GM23338 (cell line): ENCODE measurements at regions not wholly inside any gene's neighbourhood (a gene's known extent, or its start where the extent isn't known, plus 50 kb on each side); places are given as distances from the start of the nearest gene placed in this dataset.

Experiments
- ATAC-seq: fragments of 200-7000 bp; cut with Tn5 transposase; 3 replicates; pipeline ENCODE4 v1.9.1; 2020
- DNase-seq: peaks from one replicate; pipeline ENCODE4 v3.0.0-alpha.2; 2015; ENCODE audit warnings: low spot score
- H2AFZ ChIP-seq: fragments of 200-600 bp; sonication (generic); 2 replicates; pipeline ENCODE4 v1.8.0; 2016; ENCODE audit warnings: antibody characterized with exemption, mild to moderate bottlenecking, moderate library complexity
- H3F3A ChIP-seq: fragments of 200-600 bp; sonication (generic); replicated peaks from 2 replicates; pipeline ENCODE4 v1.8.0; 2017; ENCODE audit warnings: antibody characterized with exemption, mixed run types, low read depth
- H3K27ac ChIP-seq: fragments of 200-600 bp; sonication (generic); 2 replicates; pipeline ENCODE4 v1.6.1; 2016; ENCODE audit warnings: low read depth
- H3K27me3 ChIP-seq: fragments of 200-600 bp; sonication (generic); 2 replicates; pipeline ENCODE4 v1.8.0; 2016; ENCODE audit warnings: mild to moderate bottlenecking, mixed run types, moderate library complexity; ENCODE audit not compliant: insufficient read depth
- H3K36me3 ChIP-seq: fragments of 200-600 bp; sonication (generic); 2 replicates; pipeline ENCODE4 v1.8.0; 2016; ENCODE audit warnings: mild to moderate bottlenecking; ENCODE audit not compliant: insufficient read depth
- H3K4me1 ChIP-seq: fragments of 200-600 bp; sonication (generic); 2 replicates; pipeline ENCODE4 v1.8.0; 2016; ENCODE audit warnings: mild to moderate bottlenecking, moderate library complexity; ENCODE audit not compliant: insufficient read depth
- H3K4me2 ChIP-seq: fragments of 200-600 bp; sonication (generic); 2 replicates; pipeline ENCODE4 v1.7.1; 2017; ENCODE audit warnings: mixed run types
- H3K4me3 ChIP-seq: fragments of 200-600 bp; sonication (generic); 2 replicates; pipeline ENCODE4 v1.6.1; 2016; ENCODE audit warnings: mixed run types
- H3K79me2 ChIP-seq: fragments of 200-600 bp; sonication (generic); replicated peaks from 2 replicates; pipeline ENCODE4 v1.8.0; 2017; ENCODE audit warnings: mild to moderate bottlenecking; ENCODE audit not compliant: insufficient read depth
- H3K9me2 ChIP-seq: fragments of 200-600 bp; sonication (generic); 2 replicates; pipeline ENCODE4 v1.8.0; 2017; ENCODE audit not compliant: insufficient read depth
- H4K20me1 ChIP-seq: fragments of 200-600 bp; sonication (generic); replicated peaks from 2 replicates; pipeline ENCODE4 v1.8.0; 2017; ENCODE audit warnings: mild to moderate bottlenecking; ENCODE audit not compliant: insufficient read depth
- H3K27ac Mint-ChIP-seq: 2 replicates; pipeline ENCODE4 v1.8.0; 2020; ENCODE audit warnings: inconsistent platforms, mild to moderate bottlenecking, moderate library complexity, mixed read lengths
- H3K27me3 Mint-ChIP-seq: 3 replicates; pipeline ENCODE4 v1.8.0; 2022; ENCODE audit warnings: low read depth, mild to moderate bottlenecking, moderate library complexity, mixed read lengths, inconsistent platforms; ENCODE audit not compliant: insufficient read depth, poor library complexity
- H3K36me3 Mint-ChIP-seq: 3 replicates; pipeline ENCODE4 v1.8.0; 2021; ENCODE audit warnings: low read depth, mild to moderate bottlenecking, inconsistent platforms, moderate library complexity, mixed read lengths
- H3K4me1 Mint-ChIP-seq: 3 replicates; pipeline ENCODE4 v1.8.0; 2020; ENCODE audit warnings: mild to moderate bottlenecking, inconsistent platforms, mixed read lengths
- H3K4me3 Mint-ChIP-seq: 3 replicates; pipeline ENCODE4 v1.8.0; 2021; ENCODE audit warnings: moderate library complexity, mild to moderate bottlenecking, inconsistent platforms, mixed read lengths
- H3K9me3 Mint-ChIP-seq: 3 replicates; pipeline ENCODE4 v1.8.0; 2020; ENCODE audit warnings: moderate library complexity, mild to moderate bottlenecking, inconsistent platforms, mixed read lengths
- CREB1 ChIP-seq: fragments of 250-450 bp; sonication (Bioruptor Pico); IDR thresholded peaks from 2 replicates; pipeline ENCODE4 v1.5.0; 2020; ENCODE audit warnings: low read depth, mild to moderate bottlenecking, moderate library complexity
- EZH2 ChIP-seq: fragments of 200-600 bp; sonication (generic); IDR thresholded peaks from one replicate; pipeline ENCODE4 v1.8.0; 2017; ENCODE audit warnings: antibody characterized with exemption, mild to moderate bottlenecking, low read depth; ENCODE audit not compliant: unreplicated experiment
- EZH2phosphoT487 ChIP-seq: fragments of 200-600 bp; sonication (generic); IDR thresholded peaks from one replicate; pipeline ENCODE4 v1.8.1; 2018; ENCODE audit warnings: antibody characterized with exemption; ENCODE audit not compliant: unreplicated experiment
- JUNB ChIP-seq: IDR thresholded peaks from one replicate; pipeline ENCODE4 v1.6.1; 2016; ENCODE audit warnings: antibody characterized with exemption; ENCODE audit not compliant: unreplicated experiment
- NANOG ChIP-seq: IDR thresholded peaks from 2 replicates; pipeline ENCODE4 v1.6.1; 2016; ENCODE audit warnings: antibody characterized with exemption, borderline replicate concordance
- POLR2AphosphoS5 ChIP-seq: IDR thresholded peaks from 2 replicates; pipeline ENCODE4 v1.6.1; 2016; ENCODE audit warnings: antibody characterized with exemption, low read depth
- REST ChIP-seq: IDR thresholded peaks from one replicate; pipeline ENCODE4 v1.6.1; 2018; ENCODE audit warnings: antibody characterized with exemption; ENCODE audit not compliant: unreplicated experiment
- STAT1 ChIP-seq: IDR thresholded peaks from one replicate; pipeline ENCODE4 v1.6.1; 2016; ENCODE audit warnings: antibody characterized with exemption; ENCODE audit not compliant: unreplicated experiment
- ZNF114 ChIP-seq: fragments of 250-450 bp; sonication (Bioruptor Pico); IDR thresholded peaks from 2 replicates; pipeline ENCODE4 v1.5.0; 2020; ENCODE audit warnings: mild to moderate bottlenecking, moderate library complexity
- ZNF331 ChIP-seq: fragments of 250-450 bp; sonication (Bioruptor Pico); IDR thresholded peaks from 2 replicates; pipeline ENCODE4 v1.5.0; 2020; ENCODE audit warnings: low read depth, mild to moderate bottlenecking, moderate library complexity
- ZNF462 ChIP-seq: fragments of 250-450 bp; sonication (Bioruptor Pico); IDR thresholded peaks from 2 replicates; pipeline ENCODE4 v1.5.0; 2020; ENCODE audit warnings: mild to moderate bottlenecking, moderate library complexity
- TF ChIP-seq, protein P1 (sequence below): IDR thresholded peaks from 2 replicates; pipeline ENCODE4 v1.6.1; 2016; ENCODE audit warnings: antibody characterized with exemption
- TF ChIP-seq, protein P2 (sequence below), 2 experiments: fragments of 200-600 bp in 1 of 2; sonication (generic) in 1 of 2; conservative IDR thresholded peaks; 2 replicates each; pipeline versions ENCODE4 v1.5.1 to v1.6.1; 2016 to 2017; ENCODE audit warnings: antibody characterized with exemption in 2 of 2, low read depth in 2 of 2, mild to moderate bottlenecking in 2 of 2, moderate library complexity in 1 of 2

GRCh38 chr3:105085506-105085905 lies 281.2 kb upstream of the ALCAM start:
- ATAC-seq (no peak), DNase-seq (no peak)
- Histone ChIP-seq H3K4me1 (no peaks in the 10 kb centered on the region), H3K27ac (no peak overlapping the region), H3K9me2 (peaks cover 4% of the 10 kb centered on the region; the same call in 1 of the 2 replicates), H3F3A (no peaks in the 10 kb centered on the region), H3K4me2 (no peak overlapping the region), H3K36me3 (no peaks in the 10 kb centered on the region), H4K20me1 (no peaks in the 10 kb centered on the region; the same call in 1 of the 2 replicates), H3K79me2 (no peaks in the 10 kb centered on the region), H2AFZ (no peak overlapping the region), H3K4me3 (no peak overlapping the region), H3K27me3 (no peaks in the 10 kb centered on the region)
- Mint-ChIP-seq H3K27me3 (no peaks in the 10 kb centered on the region), H3K27ac (no peak overlapping the region), H3K36me3 (peaks cover 4% of the 10 kb centered on the region; the same call in 2 of the 3 replicates), H3K4me3 (no peak overlapping the region), H3K4me1 (no peaks in the 10 kb centered on the region), H3K9me3 (peaks cover 1% of the 10 kb centered on the region; the same call in 2 of the 3 replicates)
- TF ChIP-seq EZH2phosphoT487: no peak
- TF ChIP-seq POLR2AphosphoS5: no peak
- TF ChIP-seq STAT1: no peak
- TF ChIP-seq, protein P1, sequence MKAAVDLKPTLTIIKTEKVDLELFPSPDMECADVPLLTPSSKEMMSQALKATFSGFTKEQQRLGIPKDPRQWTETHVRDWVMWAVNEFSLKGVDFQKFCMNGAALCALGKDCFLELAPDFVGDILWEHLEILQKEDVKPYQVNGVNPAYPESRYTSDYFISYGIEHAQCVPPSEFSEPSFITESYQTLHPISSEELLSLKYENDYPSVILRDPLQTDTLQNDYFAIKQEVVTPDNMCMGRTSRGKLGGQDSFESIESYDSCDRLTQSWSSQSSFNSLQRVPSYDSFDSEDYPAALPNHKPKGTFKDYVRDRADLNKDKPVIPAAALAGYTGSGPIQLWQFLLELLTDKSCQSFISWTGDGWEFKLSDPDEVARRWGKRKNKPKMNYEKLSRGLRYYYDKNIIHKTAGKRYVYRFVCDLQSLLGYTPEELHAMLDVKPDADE: no peak
- no peak for TF ChIP-seq ZNF331
- no peak for TF ChIP-seq ZNF462 (CRISPR knock-in tag)
- no peak for TF ChIP-seq EZH2
- no peak for TF ChIP-seq ZNF114 (CRISPR knock-in tag)
- no peak for TF ChIP-seq CREB1 (CRISPR knock-in tag)
- TF ChIP-seq REST: no peak
- TF ChIP-seq JUNB: no peak
- no peak for TF ChIP-seq NANOG
- TF ChIP-seq, protein P2, sequence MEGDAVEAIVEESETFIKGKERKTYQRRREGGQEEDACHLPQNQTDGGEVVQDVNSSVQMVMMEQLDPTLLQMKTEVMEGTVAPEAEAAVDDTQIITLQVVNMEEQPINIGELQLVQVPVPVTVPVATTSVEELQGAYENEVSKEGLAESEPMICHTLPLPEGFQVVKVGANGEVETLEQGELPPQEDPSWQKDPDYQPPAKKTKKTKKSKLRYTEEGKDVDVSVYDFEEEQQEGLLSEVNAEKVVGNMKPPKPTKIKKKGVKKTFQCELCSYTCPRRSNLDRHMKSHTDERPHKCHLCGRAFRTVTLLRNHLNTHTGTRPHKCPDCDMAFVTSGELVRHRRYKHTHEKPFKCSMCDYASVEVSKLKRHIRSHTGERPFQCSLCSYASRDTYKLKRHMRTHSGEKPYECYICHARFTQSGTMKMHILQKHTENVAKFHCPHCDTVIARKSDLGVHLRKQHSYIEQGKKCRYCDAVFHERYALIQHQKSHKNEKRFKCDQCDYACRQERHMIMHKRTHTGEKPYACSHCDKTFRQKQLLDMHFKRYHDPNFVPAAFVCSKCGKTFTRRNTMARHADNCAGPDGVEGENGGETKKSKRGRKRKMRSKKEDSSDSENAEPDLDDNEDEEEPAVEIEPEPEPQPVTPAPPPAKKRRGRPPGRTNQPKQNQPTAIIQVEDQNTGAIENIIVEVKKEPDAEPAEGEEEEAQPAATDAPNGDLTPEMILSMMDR (conservative IDR thresholded peaks at IDR 0.05; ENCODE audit: low read depth in 2 of 2): no peak
